ENCODE measurements at regions not wholly inside any gene's neighbourhood (a gene's known extent, or its start where the extent isn't known, plus 50 kb on each side); places are given as distances from the start of the nearest gene placed in this dataset.

- Histone ChIP-seq H3K9me3 (ENCODE audit: control insufficient read depth, insufficient read depth, low read length) (peaks cover 2% of the 10 kb centered on the region; the same call in 1 of the 2 replicates), H2AFZ (replicated peaks; ENCODE audit: low read length, poor library complexity) (no peak overlapping the region), H3K14ac (replicated peaks; ENCODE audit: low read depth, low read length) (no peak overlapping the region), H4K8ac (ENCODE audit: low read depth in 2 of 2, low read length in 2 of 2) (no peak overlapping the region), H4K5ac (ENCODE audit: low read depth, low read length) (no peak overlapping the region), H2BK5ac (ENCODE audit: low read depth, low read length, poor library complexity, severe bottlenecking) (no peak overlapping the region), H2BK120ac (ENCODE audit: low read depth, low read length) (no peak overlapping the region), H3K36me3 (ENCODE audit: control insufficient read depth, insufficient read depth, low read length) (no peaks in the 10 kb centered on the region), H3K27ac (ENCODE audit: insufficient read depth, low read length) (no peak overlapping the region), H4K91ac (ENCODE audit: insufficient read depth, low read depth, low read length) (no peak overlapping the region), H3K4me1 (ENCODE audit: control insufficient read depth, insufficient read depth, low read length) (peaks cover 3% of the 10 kb centered on the region; the same call in 1 of the 2 replicates), H2AK5ac (ENCODE audit: low read depth, low read length) (no peak overlapping the region), H2BK15ac (ENCODE audit: low read depth, low read length) (no peak overlapping the region), H4K20me1 (ENCODE audit: insufficient read depth, low read length) (no peaks in the 10 kb centered on the region), H3K56ac (ENCODE audit: extremely low read depth, insufficient read depth, low read length) (no peak overlapping the region), H3K9me1 (ENCODE audit: insufficient read depth, low read length) (peaks cover 2% of the 10 kb centered on the region; the same call in 1 of the 2 replicates), H3K4me2 (ENCODE audit: low read depth, low read length) (no peak overlapping the region), H2AK9ac (replicated peaks; ENCODE audit: low read depth, low read length, poor library complexity) (no peak overlapping the region), H3K4ac (ENCODE audit: low read depth, low read length) (no peak overlapping the region), H3K18ac (ENCODE audit: low read depth, low read length) (no peak overlapping the region), H3K79me1 (ENCODE audit: low read depth in 1 of 2, low read length in 2 of 2) (no peaks in the 10 kb centered on the region), H2BK20ac (ENCODE audit: low read depth, low read length) (no peak overlapping the region), H3K27me3 (ENCODE audit: control insufficient read depth, insufficient read depth, low read length) (peaks cover 2% of the 10 kb centered on the region; the same call in 1 of the 2 replicates), H3K9ac (ENCODE audit: low read depth, low read length) (no peak overlapping the region), H3K23ac (ENCODE audit: low read depth, low read length) (no peak overlapping the region), H3K4me3 (ENCODE audit: insufficient read depth, low read depth, low read length) (no peak overlapping the region)
- BruUV-seq (replicated peaks): no TSS peak
- in situ Hi-C loops (cut with MboI; ENCODE audit: low sequenced_read_pairs): no loop called here
- ChIA-PET CTCF (no interaction called here), POLR2A (ENCODE audit: unreplicated experiment) (no interaction called here)
- dilution Hi-C loops (cut with HindIII; ENCODE audit: low sequenced_read_pairs, unreplicated experiment): no loop called here
- DNase-seq: no peak
- intact Hi-C loops (cut with micrococcal nuclease): no loop called here
- TF ChIP-seq FOS (IDR thresholded peaks at IDR 0.05; ENCODE audit: low read depth, low read length) (no peak), ELK1 (IDR thresholded peaks at IDR 0.05; ENCODE audit: borderline replicate concordance, low read depth, low read length) (no peak), MAZ (IDR thresholded peaks at IDR 0.05; ENCODE audit: borderline replicate concordance, low read depth, low read length) (no peak), NFE2L2 (IDR thresholded peaks at IDR 0.05; ENCODE audit: low read depth, low read length) (no peak), RAD21 (IDR thresholded peaks at IDR 0.05; ENCODE audit: low read length) (no peak), MAFK (IDR thresholded peaks at IDR 0.05; ENCODE audit: low read depth, low read length) (no peak), USF2 (IDR thresholded peaks at IDR 0.05; ENCODE audit: low read depth, low read length) (no peak), CEBPB (IDR thresholded peaks at IDR 0.05; ENCODE audit: low read depth, low read length) (no peak), BHLHE40 (IDR thresholded peaks at IDR 0.05; ENCODE audit: low read depth, low read length) (no peak), MXI1 (IDR thresholded peaks at IDR 0.05; ENCODE audit: borderline replicate concordance, low read depth, low read length) (no peak), CHD1 (IDR thresholded peaks at IDR 0.05; ENCODE audit: low read depth, low read length) (no peak), SMC3 (IDR thresholded peaks at IDR 0.05; ENCODE audit: low read depth, low read length) (no peak), CTCF (conservative IDR thresholded peaks at IDR 0.05; ENCODE audit: low read depth, low read length) (no peak), RFX5 (IDR thresholded peaks at IDR 0.05; ENCODE audit: low read depth, low read length) (no peak), RCOR1 (IDR thresholded peaks at IDR 0.05; ENCODE audit: insufficient replicate concordance, low read length) (no peak)
- ATAC-seq (ENCODE audit: low read depth): no peak
These were observed 51.5 kb upstream of the ARID1B start for GRCh38 chr6:156725712-156726111.
